Naive B cell (primary cell): ENCODE measurements at regions not wholly inside any gene's neighbourhood (a gene's known extent, or its start where the extent isn't known, plus 50 kb on each side); places are given as distances from the start of the nearest gene placed in this dataset.

Experiments
- ATAC-seq, 2 donors: fragments of 150-1000 bp; cut with Tn5 transposase; 2 replicates each; pipeline ENCODE4 v1.10.0; 2021; ENCODE audit warnings: low read depth in 2 of 2, mild to moderate bottlenecking in 2 of 2, moderate library complexity in 2 of 2
- DNase-seq: peaks from one replicate; pipeline ENCODE4 v3.0.0; 2022
- H3K27ac Mint-ChIP-seq, 6 donors: one replicate each; pipeline ENCODE4 v1.8.0; 2020 to 2022; ENCODE audit warnings: mild to moderate bottlenecking in 6 of 6, mixed read lengths in 6 of 6, moderate library complexity in 5 of 6, inconsistent platforms in 2 of 6
- H3K27me3 Mint-ChIP-seq, 3 donors: one replicate each; pipeline ENCODE4 v1.8.0; 2021 to 2022; ENCODE audit warnings: mixed read lengths in 3 of 3, mild to moderate bottlenecking in 1 of 3
- H3K36me3 Mint-ChIP-seq, 2 donors: one replicate each; pipeline ENCODE4 v1.8.0; 2020 to 2022; ENCODE audit warnings: mixed read lengths in 2 of 2, inconsistent platforms in 1 of 2, mild to moderate bottlenecking in 1 of 2
- H3K4me1 Mint-ChIP-seq, 3 donors: one replicate each; pipeline ENCODE4 v1.8.0; 2020 to 2022; ENCODE audit warnings: mixed read lengths in 3 of 3, inconsistent platforms in 1 of 3, mild to moderate bottlenecking in 1 of 3, moderate library complexity in 1 of 3
- H3K4me3 Mint-ChIP-seq, 8 donors: one replicate each; pipeline ENCODE4 v1.8.0; 2020 to 2022; ENCODE audit warnings: mild to moderate bottlenecking in 8 of 8, mixed read lengths in 8 of 8, moderate library complexity in 8 of 8, inconsistent platforms in 2 of 8
- H3K9me3 Mint-ChIP-seq, 7 donors: one replicate each; pipeline ENCODE4 v1.8.0; 2020 to 2022; ENCODE audit warnings: mixed read lengths in 7 of 7, mild to moderate bottlenecking in 5 of 7, inconsistent platforms in 2 of 7, moderate library complexity in 1 of 7

DNA sequence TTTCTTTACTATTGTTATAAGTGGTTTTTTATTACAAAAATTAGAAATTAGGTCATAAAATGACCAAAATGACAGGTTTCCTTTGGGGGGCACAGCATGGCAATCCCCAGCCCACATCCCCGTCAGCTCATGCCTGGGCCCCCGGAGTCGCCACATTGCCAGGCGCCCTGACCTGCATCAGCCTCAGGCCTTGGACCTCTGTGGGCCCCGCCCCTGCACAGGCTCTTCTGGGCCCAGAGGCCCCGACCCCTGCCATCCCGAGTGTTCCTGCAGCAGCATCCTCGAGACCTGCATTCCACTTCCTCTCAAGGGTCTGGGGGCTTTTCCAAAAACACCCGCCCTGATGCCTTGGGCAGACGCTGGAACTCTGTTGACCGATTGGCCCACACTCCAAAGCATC, 391.1 kb upstream of the MGMT start:
- no peak for DNase-seq
- no peaks in the 10 kb centered on the region for H3K4me1 Mint-ChIP-seq
- H3K27ac Mint-ChIP-seq, result no peak overlapping the region
- no peak for ATAC-seq
- peaks cover 5 to 16% (median 9%) of the 10 kb centered on the region in 7 donors for H3K9me3 Mint-ChIP-seq
- peaks cover 5 to 10% of the 10 kb centered on the region in 2 donors for H3K36me3 Mint-ChIP-seq
- no peak overlapping the region for H3K4me3 Mint-ChIP-seq
- peaks cover 0 to 7% (median 0%) of the 10 kb centered on the region in 3 donors for H3K27me3 Mint-ChIP-seq

DNA sequence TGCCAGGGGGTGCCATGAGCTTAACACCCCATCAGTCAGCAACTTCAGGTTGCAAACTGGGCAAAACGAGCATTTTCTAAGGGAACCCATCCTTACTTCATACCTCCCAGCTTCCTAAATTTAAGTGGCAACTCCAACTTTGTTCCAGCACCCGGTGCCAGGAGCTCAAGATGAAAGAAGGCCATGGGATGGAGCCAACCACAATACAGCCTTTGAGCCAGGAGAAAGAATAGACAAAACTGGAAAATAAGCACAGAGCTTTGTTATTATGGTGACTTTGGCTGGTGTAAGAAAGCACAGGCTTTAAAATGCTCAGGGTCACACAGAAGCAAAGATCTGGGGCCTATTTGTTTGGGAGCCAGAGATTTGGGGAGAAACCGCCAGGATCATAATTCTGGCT, 388.7 kb upstream of the MGMT start:
- H3K4me3 Mint-ChIP-seq, result no peak overlapping the region
- H3K27me3 Mint-ChIP-seq, result peaks cover 0 to 7% (median 0%) of the 10 kb centered on the region in 3 donors
- H3K27ac Mint-ChIP-seq, result no peak overlapping the region
- ATAC-seq, result no peak
- H3K4me1 Mint-ChIP-seq, result no peaks in the 10 kb centered on the region
- DNase-seq, result no peak
- H3K9me3 Mint-ChIP-seq, result peaks cover 6 to 24% (median 9%) of the 10 kb centered on the region in 7 donors
- H3K36me3 Mint-ChIP-seq, result peaks cover 5 to 12% of the 10 kb centered on the region in 2 donors

DNA sequence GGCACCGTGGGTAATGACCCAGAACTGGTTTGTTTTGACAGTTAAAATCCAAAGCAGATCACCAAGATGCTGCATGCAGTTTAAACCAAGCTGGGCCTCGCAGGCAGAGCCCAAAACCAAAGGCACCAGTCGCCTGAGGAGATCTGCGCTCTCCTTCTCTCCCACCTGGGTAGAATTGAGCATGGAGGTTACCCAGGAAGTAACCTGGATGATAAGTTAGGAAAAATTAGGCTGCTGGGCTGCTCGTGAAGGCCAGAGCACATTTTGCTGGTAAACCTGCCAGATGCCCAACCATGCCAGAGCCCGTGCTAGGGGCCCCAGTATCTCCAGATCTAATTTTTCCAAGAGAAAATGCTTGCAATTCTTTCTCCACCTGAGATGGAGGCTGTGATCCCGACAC, 388.3 kb upstream of the MGMT start:
- Mint-ChIP-seq H3K36me3 (peaks cover 5 to 12% of the 10 kb centered on the region in 2 donors), H3K4me1 (no peaks in the 10 kb centered on the region)

DNA sequence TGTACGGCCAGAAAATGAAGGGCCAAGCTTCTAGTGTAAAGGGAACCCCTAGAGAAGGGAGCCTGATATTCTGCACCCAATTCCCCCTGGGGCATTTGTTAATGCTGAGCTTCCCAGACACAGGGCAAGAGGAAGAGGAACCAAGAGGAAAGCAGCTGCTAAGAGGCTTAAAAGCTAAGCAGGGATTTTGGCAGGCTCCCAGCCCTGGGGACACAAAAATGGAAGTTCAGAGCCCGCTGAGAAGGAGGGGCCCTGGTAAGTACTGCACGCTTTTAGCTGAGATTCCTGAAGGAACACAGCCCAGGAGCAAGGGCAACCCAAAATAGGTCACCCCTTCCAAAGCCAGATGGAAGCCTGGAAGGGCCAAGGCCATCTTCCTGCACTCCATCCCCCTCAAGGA, 387.3 kb upstream of the MGMT start:
- DNase-seq (no peak), ATAC-seq (no peak)
- H3K36me3 Mint-ChIP-seq, result peaks cover 5 to 12% of the 10 kb centered on the region in 2 donors
- H3K27me3 Mint-ChIP-seq, result peaks cover 0 to 7% (median 0%) of the 10 kb centered on the region in 3 donors
- H3K4me3 Mint-ChIP-seq, result no peak overlapping the region
- H3K4me1 Mint-ChIP-seq, result no peaks in the 10 kb centered on the region
- no peak overlapping the region for H3K27ac Mint-ChIP-seq
- H3K9me3 Mint-ChIP-seq, result peaks cover 6 to 36% (median 10%) of the 10 kb centered on the region in 7 donors

More for the DNA sequence above, 388.3 kb upstream of the MGMT start:
- DNase-seq (no peak), ATAC-seq (no peak)
- H3K9me3 Mint-ChIP-seq, result peaks cover 6 to 27% (median 10%) of the 10 kb centered on the region in 7 donors
- peaks cover 0 to 7% (median 0%) of the 10 kb centered on the region in 3 donors for H3K27me3 Mint-ChIP-seq
- H3K27ac Mint-ChIP-seq, result no peak overlapping the region
- no peak overlapping the region for H3K4me3 Mint-ChIP-seq

DNA sequence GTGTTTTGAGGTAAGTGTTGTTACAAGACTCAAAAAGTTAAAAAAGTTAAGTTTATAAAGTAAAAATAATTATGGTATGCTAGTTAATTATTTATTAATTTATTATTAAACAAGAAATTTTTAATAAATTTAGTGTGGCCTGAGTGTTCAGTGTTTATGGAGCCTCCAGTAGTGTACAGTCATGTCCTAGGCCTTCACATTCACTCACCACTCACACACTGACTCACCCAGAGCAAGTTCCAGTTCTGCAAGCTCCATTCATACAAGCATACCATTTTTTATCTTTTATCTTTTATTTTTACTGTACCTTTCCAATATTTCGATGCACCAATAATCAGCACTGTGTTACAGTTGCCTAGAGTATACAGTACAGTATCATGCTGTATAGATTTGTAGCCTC, 381.2 kb upstream of the MGMT start:
- peaks cover 0 to 8% (median 0%) of the 10 kb centered on the region in 3 donors for H3K27me3 Mint-ChIP-seq
- no peak for DNase-seq
- no peaks in the 10 kb centered on the region for H3K4me1 Mint-ChIP-seq
- ATAC-seq, result no peak
- peaks cover 0 to 2% of the 10 kb centered on the region in 2 donors for H3K36me3 Mint-ChIP-seq
- H3K27ac Mint-ChIP-seq, result no peak overlapping the region
- no peak overlapping the region for H3K4me3 Mint-ChIP-seq
- peaks cover 0 to 28% (median 5%) of the 10 kb centered on the region in 7 donors for H3K9me3 Mint-ChIP-seq

DNA sequence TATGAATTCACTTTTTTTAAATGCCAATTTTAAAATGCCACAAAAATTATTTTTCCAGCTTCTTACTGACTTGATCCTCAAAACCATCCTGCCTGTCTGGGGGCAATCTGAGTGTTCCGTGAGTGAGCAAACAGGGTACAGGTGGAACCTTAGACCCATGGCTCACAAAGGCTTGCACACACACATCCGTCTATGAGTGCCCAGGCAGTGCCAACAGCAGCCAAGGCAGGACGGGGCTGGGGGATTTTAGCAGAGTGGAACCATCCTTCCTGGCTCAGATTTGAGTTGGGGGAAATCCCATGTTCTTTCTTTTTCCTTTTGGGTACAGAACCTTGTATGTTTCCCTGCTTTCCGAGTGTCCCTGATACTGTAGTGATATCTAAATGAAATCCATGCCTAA, 377.7 kb upstream of the MGMT start:
- no peak overlapping the region for H3K4me3 Mint-ChIP-seq
- H3K9me3 Mint-ChIP-seq, result peaks cover 0 to 11% (median 2%) of the 10 kb centered on the region in 7 donors
- no peaks in the 10 kb centered on the region for H3K36me3 Mint-ChIP-seq
- no peak for ATAC-seq
- no peaks in the 10 kb centered on the region for H3K4me1 Mint-ChIP-seq
- DNase-seq, result no peak
- peaks cover 0 to 8% (median 0%) of the 10 kb centered on the region in 3 donors for H3K27me3 Mint-ChIP-seq
- H3K27ac Mint-ChIP-seq, result no peak overlapping the region

DNA sequence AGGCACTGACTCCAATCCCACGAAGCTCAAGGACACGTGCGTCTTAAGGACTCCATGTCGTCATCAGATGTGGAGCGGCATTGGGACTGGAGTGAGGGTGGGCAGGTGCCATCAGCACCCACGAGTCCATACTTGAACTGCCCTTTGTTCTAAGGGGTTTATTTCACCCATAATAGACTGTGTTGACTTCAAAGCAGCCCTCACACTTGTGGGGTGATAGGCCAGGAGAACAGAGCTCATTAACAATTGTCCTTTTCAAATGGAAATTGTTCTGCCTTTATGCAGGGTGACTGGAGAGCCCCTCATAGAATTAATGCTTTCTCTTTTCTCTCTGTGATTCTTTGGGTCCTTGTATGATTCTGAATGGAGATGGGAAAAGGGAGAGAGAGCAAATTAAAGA, 376.9 kb upstream of the MGMT start:
- no peaks in the 10 kb centered on the region for H3K4me1 Mint-ChIP-seq
- no peak for ATAC-seq
- no peaks in the 10 kb centered on the region for H3K36me3 Mint-ChIP-seq
- DNase-seq, result no peak
- H3K4me3 Mint-ChIP-seq, result no peak overlapping the region
- peaks cover 0 to 3% (median under 1%) of the 10 kb centered on the region in 7 donors for H3K9me3 Mint-ChIP-seq
- no peak overlapping the region for H3K27ac Mint-ChIP-seq
- peaks cover 0 to 8% (median 0%) of the 10 kb centered on the region in 3 donors for H3K27me3 Mint-ChIP-seq

DNA sequence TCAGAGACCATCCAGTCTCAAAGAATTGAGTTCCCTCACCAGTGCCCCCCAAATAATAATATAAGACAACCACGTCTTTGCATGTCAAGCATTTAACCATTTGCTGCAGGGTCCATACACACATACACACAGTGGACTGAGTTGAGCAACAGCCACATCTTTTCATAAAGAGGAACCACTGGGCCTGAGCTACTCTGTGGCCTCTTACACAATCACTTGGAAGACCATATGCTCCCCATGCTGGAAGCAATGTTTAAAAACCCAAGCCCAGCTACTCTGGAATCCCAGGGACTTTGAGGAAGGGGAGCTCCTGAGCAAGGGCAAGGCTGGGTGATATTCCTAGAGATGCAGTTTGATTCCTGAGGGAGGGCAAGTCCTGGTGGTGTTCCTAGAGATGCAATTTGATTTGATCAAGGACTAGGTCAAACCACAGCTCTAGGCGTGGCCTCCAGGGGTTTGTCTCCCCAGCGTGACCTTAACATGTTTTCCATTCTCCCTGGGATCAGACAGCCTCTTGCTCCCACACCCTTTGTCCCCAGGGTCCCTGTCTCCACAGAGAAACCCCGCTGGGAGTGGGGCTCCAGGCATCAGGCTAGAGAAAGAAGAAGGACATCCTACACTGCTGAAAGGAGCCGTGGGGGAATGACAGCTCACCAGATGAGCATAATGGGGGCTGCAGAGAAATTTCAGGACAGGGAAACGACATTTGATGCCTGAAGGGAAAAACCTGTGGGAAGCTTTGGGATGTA, 376.2 kb upstream of the MGMT start:
- Mint-ChIP-seq H3K9me3 (no peaks in the 10 kb centered on the region), H3K27me3 (peaks cover 0 to 8% (median 0%) of the 10 kb centered on the region in 3 donors), H3K4me3 (no peak overlapping the region), H3K27ac (no peak overlapping the region), H3K36me3 (no peaks in the 10 kb centered on the region), H3K4me1 (no peaks in the 10 kb centered on the region)
- DNase-seq (no peak), ATAC-seq (no peak)

DNA sequence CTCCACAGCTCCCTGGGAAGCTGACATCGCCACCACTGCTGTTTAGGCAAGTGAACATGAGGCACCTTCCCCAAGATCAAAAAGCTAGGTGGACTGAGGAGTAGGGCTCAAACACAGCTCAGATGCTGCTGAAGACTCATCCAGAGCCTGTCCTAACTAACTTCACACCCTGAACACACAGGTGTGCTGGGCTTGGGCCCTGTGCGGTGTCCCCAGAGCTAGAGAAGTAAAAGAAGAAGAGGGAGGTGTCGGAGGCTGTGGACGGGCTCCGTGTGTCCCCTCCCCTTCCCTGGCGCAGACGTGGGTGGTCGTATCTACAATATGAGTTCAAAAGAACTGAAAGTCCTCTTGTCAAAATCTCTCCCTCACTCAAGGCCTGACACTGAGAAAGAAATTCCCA, 373.4 kb upstream of the MGMT start:
- Mint-ChIP-seq H3K27me3 (peaks cover 0 to 3% (median 0%) of the 10 kb centered on the region in 3 donors), H3K4me1 (no peaks in the 10 kb centered on the region)

DNA sequence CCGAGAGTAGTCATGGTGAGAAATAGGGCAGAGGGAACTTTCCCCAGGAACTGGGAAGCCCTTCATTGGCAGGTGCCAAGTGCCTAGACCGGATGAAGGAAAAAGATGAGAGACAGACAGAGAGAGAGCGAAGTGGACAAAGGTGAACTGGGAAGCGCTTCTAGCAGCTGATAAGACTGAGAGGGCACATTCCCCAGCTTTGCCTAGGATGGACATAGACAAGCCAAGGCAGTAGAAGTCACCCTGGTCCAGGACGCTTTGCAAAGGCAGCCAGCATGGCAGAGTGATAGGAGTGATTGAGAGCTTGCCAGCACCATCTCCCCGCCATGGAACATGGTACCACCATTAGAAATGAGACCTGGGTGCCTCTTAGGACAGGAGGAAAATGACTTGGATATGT, 372.8 kb upstream of the MGMT start:
- no peak overlapping the region for H3K27ac Mint-ChIP-seq
- H3K4me3 Mint-ChIP-seq, result no peak overlapping the region
- DNase-seq (no peak), ATAC-seq (no peak)
- H3K4me1 Mint-ChIP-seq, result no peaks in the 10 kb centered on the region
- H3K9me3 Mint-ChIP-seq, result no peaks in the 10 kb centered on the region
- H3K36me3 Mint-ChIP-seq, result no peaks in the 10 kb centered on the region
- H3K27me3 Mint-ChIP-seq, result no peaks in the 10 kb centered on the region

More for the DNA sequence above, 373.4 kb upstream of the MGMT start:
- no peaks in the 10 kb centered on the region for H3K9me3 Mint-ChIP-seq
- H3K4me3 Mint-ChIP-seq, result no peak overlapping the region
- H3K36me3 Mint-ChIP-seq, result no peaks in the 10 kb centered on the region
- H3K27ac Mint-ChIP-seq, result no peak overlapping the region
- no peak for DNase-seq
- no peak for ATAC-seq

DNA sequence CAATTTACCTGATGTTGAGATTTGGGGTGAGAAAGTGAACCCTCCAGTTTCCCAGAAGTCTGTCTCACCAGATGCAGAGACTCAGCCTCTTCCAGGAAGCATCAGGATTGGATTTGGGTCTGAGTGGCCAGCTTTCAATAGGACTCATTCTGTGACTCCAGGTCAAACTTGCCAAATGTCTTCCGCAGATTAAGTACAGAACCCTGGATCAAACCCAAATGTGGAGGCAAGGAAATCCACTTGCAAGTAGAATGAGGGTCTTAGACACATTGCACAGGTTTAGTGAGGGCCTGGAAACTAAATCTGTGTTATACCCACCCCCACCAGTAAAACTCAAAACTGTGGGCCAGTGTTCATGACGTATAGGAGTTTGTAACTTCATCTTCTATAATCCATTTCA, 372.2 kb upstream of the MGMT start:
- Mint-ChIP-seq H3K9me3 (no peaks in the 10 kb centered on the region), H3K4me1 (no peaks in the 10 kb centered on the region), H3K27me3 (no peaks in the 10 kb centered on the region), H3K4me3 (no peak overlapping the region), H3K36me3 (no peaks in the 10 kb centered on the region), H3K27ac (no peak overlapping the region)
- ATAC-seq (no peak), DNase-seq (no peak)

DNA sequence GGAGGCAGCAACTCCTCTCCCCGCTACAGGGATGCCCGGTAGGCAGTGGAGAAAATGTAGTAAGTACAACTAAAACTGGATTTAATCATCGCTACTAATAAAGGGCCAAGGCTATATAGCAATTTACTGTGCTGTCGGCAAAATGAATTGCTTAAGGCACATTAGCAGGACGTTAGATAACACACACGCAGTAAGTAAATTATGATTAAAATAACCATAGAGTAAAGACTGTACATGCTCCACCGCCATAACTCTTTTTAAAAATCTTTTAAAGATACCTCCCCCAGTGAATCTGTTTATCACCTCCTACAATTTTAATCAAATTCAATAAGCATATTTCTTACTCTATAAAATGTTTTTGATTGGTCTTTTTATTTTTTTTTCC, 371.4 kb upstream of the MGMT start:
- no peaks in the 10 kb centered on the region for H3K27me3 Mint-ChIP-seq
- H3K4me3 Mint-ChIP-seq, result no peak overlapping the region
- no peaks in the 10 kb centered on the region for H3K36me3 Mint-ChIP-seq
- no peak for ATAC-seq
- DNase-seq, result no peak
- no peak overlapping the region for H3K27ac Mint-ChIP-seq
- H3K4me1 Mint-ChIP-seq, result no peaks in the 10 kb centered on the region
- H3K9me3 Mint-ChIP-seq, result peaks cover 0 to 1% (median 0%) of the 10 kb centered on the region in 7 donors

DNA sequence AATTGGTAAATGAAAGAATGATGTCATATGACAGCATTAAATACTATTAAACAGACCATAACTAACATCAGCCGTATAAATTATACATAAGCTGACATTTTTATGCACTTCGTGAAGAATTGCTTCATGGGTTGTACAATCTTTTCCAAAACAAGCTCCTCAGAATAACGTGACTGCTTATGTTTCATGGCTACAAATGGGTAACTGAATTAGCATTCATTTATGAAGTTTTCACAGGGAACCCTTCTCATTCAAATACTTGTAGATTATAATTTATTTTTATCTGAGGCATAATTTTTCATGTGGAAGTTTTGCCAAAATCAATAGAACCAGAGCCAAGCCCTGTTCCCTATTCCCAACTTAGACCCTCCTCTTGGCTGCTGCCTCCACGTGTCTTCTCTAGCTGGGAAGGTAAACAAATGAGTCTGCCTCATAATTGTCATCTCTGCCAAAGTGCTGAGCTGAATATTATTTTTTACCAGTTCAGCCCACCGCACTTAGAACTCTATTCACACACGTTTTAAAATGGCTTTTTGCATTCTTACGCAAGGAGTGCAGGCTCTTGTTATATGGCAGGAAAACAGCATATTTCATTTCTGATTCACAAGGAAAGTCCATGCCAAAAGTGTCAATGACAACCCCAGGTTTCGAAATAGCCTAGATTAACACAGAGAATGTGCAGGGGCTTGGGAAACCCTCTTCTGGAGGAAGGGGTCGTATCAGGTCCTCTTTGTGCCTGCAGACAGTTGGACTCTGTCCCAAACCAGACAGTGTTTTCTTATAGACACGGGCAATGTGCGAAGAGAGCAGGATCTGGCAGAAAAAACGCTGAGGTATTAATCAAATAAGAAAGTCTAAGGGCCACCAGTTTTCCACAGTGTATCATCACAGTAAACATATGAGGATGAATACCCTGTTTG, 370.7 kb upstream of the MGMT start:
- no peaks in the 10 kb centered on the region for H3K4me1 Mint-ChIP-seq
- H3K9me3 Mint-ChIP-seq, result peaks cover 0 to 1% (median 0%) of the 10 kb centered on the region in 7 donors
- no peaks in the 10 kb centered on the region for H3K27me3 Mint-ChIP-seq
- H3K27ac Mint-ChIP-seq, result no peak overlapping the region
- H3K36me3 Mint-ChIP-seq, result no peaks in the 10 kb centered on the region
- no peak for ATAC-seq
- no peak overlapping the region for H3K4me3 Mint-ChIP-seq
- no peak for DNase-seq
